Stimulated activated CD8-positive, alpha-beta memory T cell treated with anti-CD3 and anti-CD28 coated beads, Interleukin-2, amount 100 ng/mL, for 48 hours (primary cell): ENCODE measurements at regions not wholly inside any gene's neighbourhood (a gene's known extent, or its start where the extent isn't known, plus 50 kb on each side); places are given as distances from the start of the nearest gene placed in this dataset.
"Not testable (repeated sequence)": the region's sequence is repeated elsewhere in the genome, so short reads cannot be mapped to it uniquely, and the experiment has no call there.

Experiments used
- DNase-seq, 2 donors: peaks; one replicate each; pipeline ENCODE4 v3.0.0-alpha.2; 2020; ENCODE audit warnings: low read depth in 2 of 2

GRCh38 chr9:26492608-26493521, 399.7 kb downstream of the CAAP1 start:
- DNase-seq = not testable (repeated sequence)

GRCh38 chr9:26491922-26492607, 400.5 kb downstream of the CAAP1 start:
- DNase-seq = not testable (repeated sequence)

- DNase-seq = no peak
These were observed 408.6 kb downstream of the CAAP1 start for GRCh38 chr9:26483991-26484390.

GRCh38 chr9:26477963-26478362, 414.6 kb downstream of the CAAP1 start:
- DNase-seq = no peak

GRCh38 chr9:26471261-26471660, 421.3 kb downstream of the CAAP1 start:
- no peak for DNase-seq

- no peak for DNase-seq
These were observed 422.3 kb downstream of the CAAP1 start for GRCh38 chr9:26470284-26470683.

GRCh38 chr9:26463837-26464236, 428.8 kb downstream of the CAAP1 start:
- DNase-seq = no peak

- no peak for DNase-seq
These were observed 429.9 kb downstream of the CAAP1 start for GRCh38 chr9:26462751-26463150.

- no peak for DNase-seq
These were observed 430.4 kb downstream of the CAAP1 start for GRCh38 chr9:26462213-26462612.

- no peak for DNase-seq
These were observed 432.0 kb downstream of the CAAP1 start for GRCh38 chr9:26460624-26461023.

- DNase-seq = no peak
These were observed 432.6 kb downstream of the CAAP1 start for GRCh38 chr9:26459959-26460358.

- no peak for DNase-seq
These were observed 434.5 kb downstream of the CAAP1 start for GRCh38 chr9:26458054-26458453.

- no peak for DNase-seq
These were observed 435.5 kb downstream of the CAAP1 start for GRCh38 chr9:26457151-26457550.

GRCh38 chr9:26439061-26439624, 453.5 kb downstream of the CAAP1 start:
- DNase-seq = no peak

GRCh38 chr9:26437056-26437711, 455.4 kb downstream of the CAAP1 start:
- no peak for DNase-seq

- DNase-seq = no peak
These were observed 466.0 kb downstream of the CAAP1 start for GRCh38 chr9:26426551-26427131.

GRCh38 chr9:26418480-26418879, 474.1 kb downstream of the CAAP1 start:
- no peak for DNase-seq

GRCh38 chr9:26415528-26415927, 477.1 kb downstream of the CAAP1 start:
- no peak for DNase-seq

- DNase-seq = no peak
These were observed 479.0 kb downstream of the CAAP1 start for GRCh38 chr9:26413611-26414010.

GRCh38 chr9:26412446-26412845, 480.2 kb downstream of the CAAP1 start:
- DNase-seq = no peak

- no peak for DNase-seq
These were observed 485.9 kb downstream of the CAAP1 start for GRCh38 chr9:26406676-26407075.

- no peak for DNase-seq
These were observed 493.0 kb downstream of the CAAP1 start for GRCh38 chr9:26399556-26399955.
